Colonic mucosa (tissue), 4 donors: ENCODE measurements at regions not wholly inside any gene's neighbourhood (a gene's known extent, or its start where the extent isn't known, plus 50 kb on each side); places are given as distances from the start of the nearest gene placed in this dataset.

Source experiments
- DNase-seq: peaks from one replicate; pipeline ENCODE4 v3.0.0-alpha.2; 2020
- H3K27ac ChIP-seq: fragments of 200-600 bp; one replicate; pipeline ENCODE4 v1.8.0; 2021
- H3K27me3 ChIP-seq: fragments of 200-600 bp; one replicate; pipeline ENCODE4 v1.8.0; 2021
- H3K36me3 ChIP-seq: fragments of 200-600 bp; one replicate; pipeline ENCODE4 v1.8.0; 2021
- H3K4me1 ChIP-seq: fragments of 200-600 bp; one replicate; pipeline ENCODE4 v1.8.0; 2021; ENCODE audit warnings: mild to moderate bottlenecking
- H3K4me3 ChIP-seq: fragments of 200-600 bp; one replicate; pipeline ENCODE4 v1.8.0; 2021
- H3K9ac ChIP-seq, 2 donors: one replicate each; pipeline ENCODE4 v1.7.0; 2013; ENCODE audit warnings: control low read depth in 2 of 2, low read depth in 2 of 2, low read length in 2 of 2
- H3K9me3 ChIP-seq: fragments of 200-600 bp; one replicate; pipeline ENCODE4 v1.8.0; 2021
- intact Hi-C: fragments of 100-400 bp; cut with DNase I; formaldehyde crosslinking; loops from one replicate; pipeline ENCODE4 v1.14.1; 2022
- TF ChIP-seq, protein P1 (sequence below): fragments of 200-600 bp; IDR thresholded peaks from one replicate; pipeline ENCODE4 v1.8.0; 2022; ENCODE audit warnings: antibody characterized with exemption, mild to moderate bottlenecking
- donor health status: healthy.
- donor health status: DM: no; HTN: no; CAD: no.
- donor health status: DM: no; HTN: no; CAD: no.

GRCh38 chr21:16058896-16059295 lies 329.1 kb downstream of the USP25 start:
- no peak for DNase-seq

DNA sequence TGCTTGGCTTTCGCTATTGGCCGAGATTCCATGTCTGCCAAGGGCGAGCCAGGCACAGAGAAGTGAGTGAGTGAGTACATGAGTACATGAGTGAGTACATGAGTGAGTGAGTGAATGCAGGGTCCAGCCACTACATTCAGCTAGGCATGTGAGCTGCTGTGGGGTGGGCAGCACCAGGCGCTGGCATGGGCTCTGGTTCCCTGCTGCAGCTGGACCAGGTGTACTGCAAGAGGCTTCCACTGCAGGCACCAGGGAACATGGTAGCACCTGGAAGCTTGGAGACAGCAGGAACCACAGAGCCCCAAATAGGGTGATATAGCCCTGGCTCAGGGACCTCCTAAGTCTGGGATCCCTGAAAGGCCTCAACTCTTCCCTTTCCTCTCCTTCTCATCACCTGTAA lies 330.2 kb downstream of the USP25 start:
- H3K27me3 ChIP-seq, result no peaks in the 10 kb centered on the region
- H3K36me3 ChIP-seq, result no peaks in the 10 kb centered on the region
- DNase-seq, result no peak
- TF ChIP-seq, protein P1, sequence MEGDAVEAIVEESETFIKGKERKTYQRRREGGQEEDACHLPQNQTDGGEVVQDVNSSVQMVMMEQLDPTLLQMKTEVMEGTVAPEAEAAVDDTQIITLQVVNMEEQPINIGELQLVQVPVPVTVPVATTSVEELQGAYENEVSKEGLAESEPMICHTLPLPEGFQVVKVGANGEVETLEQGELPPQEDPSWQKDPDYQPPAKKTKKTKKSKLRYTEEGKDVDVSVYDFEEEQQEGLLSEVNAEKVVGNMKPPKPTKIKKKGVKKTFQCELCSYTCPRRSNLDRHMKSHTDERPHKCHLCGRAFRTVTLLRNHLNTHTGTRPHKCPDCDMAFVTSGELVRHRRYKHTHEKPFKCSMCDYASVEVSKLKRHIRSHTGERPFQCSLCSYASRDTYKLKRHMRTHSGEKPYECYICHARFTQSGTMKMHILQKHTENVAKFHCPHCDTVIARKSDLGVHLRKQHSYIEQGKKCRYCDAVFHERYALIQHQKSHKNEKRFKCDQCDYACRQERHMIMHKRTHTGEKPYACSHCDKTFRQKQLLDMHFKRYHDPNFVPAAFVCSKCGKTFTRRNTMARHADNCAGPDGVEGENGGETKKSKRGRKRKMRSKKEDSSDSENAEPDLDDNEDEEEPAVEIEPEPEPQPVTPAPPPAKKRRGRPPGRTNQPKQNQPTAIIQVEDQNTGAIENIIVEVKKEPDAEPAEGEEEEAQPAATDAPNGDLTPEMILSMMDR, result no peak
- intact Hi-C loops, result no loop called here
- no peak overlapping the region for H3K4me3 ChIP-seq
- H3K27ac ChIP-seq, result no peak overlapping the region
- H3K9me3 ChIP-seq, result no peaks in the 10 kb centered on the region
- H3K9ac ChIP-seq, result no peak overlapping the region
- no peaks in the 10 kb centered on the region for H3K4me1 ChIP-seq

More at GRCh38 chr21:16058896-16059295, 329.1 kb downstream of the USP25 start:
- H3K4me3 ChIP-seq, result no peak overlapping the region
- H3K27me3 ChIP-seq, result no peaks in the 10 kb centered on the region
- intact Hi-C loops, result no loop called here
- no peak overlapping the region for H3K27ac ChIP-seq
- TF ChIP-seq, protein P1, result no peak
- H3K4me1 ChIP-seq, result no peaks in the 10 kb centered on the region
- H3K9ac ChIP-seq, result no peak overlapping the region
- H3K9me3 ChIP-seq, result no peaks in the 10 kb centered on the region
- no peaks in the 10 kb centered on the region for H3K36me3 ChIP-seq

- no peak overlapping the region for H3K27ac ChIP-seq
- no peaks in the 10 kb centered on the region for H3K27me3 ChIP-seq
- H3K36me3 ChIP-seq, result no peaks in the 10 kb centered on the region
- TF ChIP-seq, protein P1, result no peak
- no peaks in the 10 kb centered on the region for H3K9me3 ChIP-seq
- no peak overlapping the region for H3K4me3 ChIP-seq
- no peak overlapping the region for H3K9ac ChIP-seq
- intact Hi-C loops, result no loop called here
- no peak for DNase-seq
- H3K4me1 ChIP-seq, result no peaks in the 10 kb centered on the region
Measured at GRCh38 chr21:16061194-16061593, 331.4 kb downstream of the USP25 start.

DNA sequence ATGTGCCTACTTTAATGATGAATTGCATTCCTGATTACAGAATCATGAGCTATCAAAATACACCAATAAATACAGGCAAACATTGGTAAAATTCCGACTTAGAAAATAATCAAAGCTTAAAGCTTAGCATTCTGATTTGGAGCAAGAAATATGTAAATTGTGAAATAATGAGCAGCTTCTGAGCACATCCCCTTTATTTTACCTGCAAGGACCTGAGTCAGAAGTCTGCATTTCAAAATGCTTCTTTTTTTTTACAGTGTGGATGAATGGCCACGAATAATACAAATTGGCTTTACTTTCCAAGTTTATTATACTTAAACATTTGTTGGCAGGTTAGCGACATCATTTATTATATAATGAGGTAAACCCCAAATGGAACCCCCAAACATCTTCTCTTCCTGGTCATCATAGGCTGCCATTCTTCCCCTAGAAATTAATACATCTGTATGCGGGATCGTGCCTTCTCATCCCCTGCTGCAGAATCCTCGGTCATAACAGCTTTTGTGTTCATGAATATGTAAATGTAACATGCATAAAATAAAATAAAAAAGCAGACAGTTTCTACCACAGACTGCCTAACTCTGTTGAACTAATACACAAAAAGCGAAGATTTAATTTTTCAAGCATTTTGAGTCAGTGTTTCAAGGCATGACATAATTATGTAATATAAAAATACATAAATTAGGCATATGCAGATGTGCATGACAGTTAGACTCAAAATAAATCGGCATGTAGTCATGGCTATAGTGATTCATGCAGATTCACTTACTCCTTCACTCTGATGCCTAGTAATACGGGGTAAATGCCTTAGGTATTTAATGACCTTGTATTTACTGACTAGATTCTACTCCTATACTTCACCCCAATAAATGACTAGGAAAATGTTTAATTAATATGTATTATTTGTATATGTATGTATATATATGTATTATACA lies 339.7 kb downstream of the USP25 start:
- H3K9me3 ChIP-seq, result no peaks in the 10 kb centered on the region
- no peak overlapping the region for H3K9ac ChIP-seq
- intact Hi-C loops, result loop anchor here (10.0 kb wide), 1 partner anchor 265 kb away; no protein-coding TSS in a partner anchor
- no peaks in the 10 kb centered on the region for H3K36me3 ChIP-seq
- H3K27ac ChIP-seq, result no peak overlapping the region
- H3K4me1 ChIP-seq, result no peaks in the 10 kb centered on the region
- H3K4me3 ChIP-seq, result no peak overlapping the region
- TF ChIP-seq, protein P1, result no peak
- H3K27me3 ChIP-seq, result no peaks in the 10 kb centered on the region
- no peak for DNase-seq

- no peak overlapping the region for H3K4me3 ChIP-seq
- H3K27ac ChIP-seq, result no peak overlapping the region
- H3K9ac ChIP-seq, result no peak overlapping the region
Measured at GRCh38 chr21:16070207-16070651, 340.4 kb downstream of the USP25 start.

More at GRCh38 chr21:16070207-16070651, 340.4 kb downstream of the USP25 start:
- Histone ChIP-seq H3K36me3 (no peaks in the 10 kb centered on the region), H3K27me3 (no peaks in the 10 kb centered on the region), H3K9me3 (no peaks in the 10 kb centered on the region), H3K4me1 (no peaks in the 10 kb centered on the region)
- intact Hi-C loops, result loop anchor here (10.0 kb wide), 1 partner anchor 265 kb away; no protein-coding TSS in a partner anchor
- DNase-seq, result no peak
- TF ChIP-seq, protein P1, result no peak
